HL-60 (cell line): ENCODE measurements at regions not wholly inside any gene's neighbourhood (a gene's known extent, or its start where the extent isn't known, plus 50 kb on each side); places are given as distances from the start of the nearest gene placed in this dataset.

Source experiments
- GABPA ChIP-seq: IDR thresholded peaks from 2 replicates; pipeline ENCODE4 v1.6.1; 2012; ENCODE audit warnings: low read depth
- POLR2AphosphoS5 ChIP-seq: IDR thresholded peaks from 2 replicates; pipeline ENCODE4 v1.6.1; 2012; ENCODE audit warnings: low read depth
- REST ChIP-seq: IDR thresholded peaks from 2 replicates; pipeline ENCODE4 v1.6.1; 2012; ENCODE audit warnings: low read depth; ENCODE audit not compliant: insufficient replicate concordance
- SPI1 ChIP-seq: IDR thresholded peaks from 2 replicates; pipeline ENCODE4 v1.6.1; 2012; ENCODE audit warnings: low read depth, mild to moderate bottlenecking, borderline replicate concordance
- TF ChIP-seq, protein P1 (sequence below): IDR thresholded peaks from one replicate; pipeline ENCODE4 v1.5.1; 2011; ENCODE audit warnings: low read length, control low read depth, inconsistent platforms; ENCODE audit not compliant: insufficient read depth

DNA sequence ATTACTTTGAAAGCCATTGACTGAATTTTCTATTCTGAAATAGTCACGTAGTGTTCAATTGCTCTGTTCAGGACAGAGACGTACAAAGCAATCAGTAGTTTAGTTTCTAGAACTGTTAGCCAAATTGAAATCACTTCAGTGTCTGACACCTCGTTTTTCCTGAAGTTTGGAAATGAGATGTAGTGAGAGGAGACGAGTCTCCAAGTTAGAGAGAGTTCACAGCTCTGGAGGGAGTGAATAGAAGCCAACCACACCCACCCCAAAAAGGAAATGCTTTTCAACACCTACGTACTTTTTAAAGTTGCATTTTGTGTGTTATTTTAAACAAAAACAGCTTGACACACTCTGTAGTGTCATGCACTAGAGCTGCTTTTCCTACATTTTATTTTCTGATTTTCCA, 296.0 kb downstream of the ADGRG6 start:
- TF ChIP-seq POLR2AphosphoS5 (no peak), REST (no peak), SPI1 (no peak), GABPA (no peak)
- TF ChIP-seq, protein P1, sequence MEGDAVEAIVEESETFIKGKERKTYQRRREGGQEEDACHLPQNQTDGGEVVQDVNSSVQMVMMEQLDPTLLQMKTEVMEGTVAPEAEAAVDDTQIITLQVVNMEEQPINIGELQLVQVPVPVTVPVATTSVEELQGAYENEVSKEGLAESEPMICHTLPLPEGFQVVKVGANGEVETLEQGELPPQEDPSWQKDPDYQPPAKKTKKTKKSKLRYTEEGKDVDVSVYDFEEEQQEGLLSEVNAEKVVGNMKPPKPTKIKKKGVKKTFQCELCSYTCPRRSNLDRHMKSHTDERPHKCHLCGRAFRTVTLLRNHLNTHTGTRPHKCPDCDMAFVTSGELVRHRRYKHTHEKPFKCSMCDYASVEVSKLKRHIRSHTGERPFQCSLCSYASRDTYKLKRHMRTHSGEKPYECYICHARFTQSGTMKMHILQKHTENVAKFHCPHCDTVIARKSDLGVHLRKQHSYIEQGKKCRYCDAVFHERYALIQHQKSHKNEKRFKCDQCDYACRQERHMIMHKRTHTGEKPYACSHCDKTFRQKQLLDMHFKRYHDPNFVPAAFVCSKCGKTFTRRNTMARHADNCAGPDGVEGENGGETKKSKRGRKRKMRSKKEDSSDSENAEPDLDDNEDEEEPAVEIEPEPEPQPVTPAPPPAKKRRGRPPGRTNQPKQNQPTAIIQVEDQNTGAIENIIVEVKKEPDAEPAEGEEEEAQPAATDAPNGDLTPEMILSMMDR: no peak
